LNCAP (cell line): ENCODE measurements at regions not wholly inside any gene's neighbourhood (a gene's known extent, or its start where the extent isn't known, plus 50 kb on each side); places are given as distances from the start of the nearest gene placed in this dataset.

Source experiments
- CTCF ChIP-seq: fragments of 450-650 bp; IDR thresholded peaks from 2 replicates; pipeline ENCODE4 v1.5.1; 2017; ENCODE audit warnings: mild to moderate bottlenecking

DNA sequence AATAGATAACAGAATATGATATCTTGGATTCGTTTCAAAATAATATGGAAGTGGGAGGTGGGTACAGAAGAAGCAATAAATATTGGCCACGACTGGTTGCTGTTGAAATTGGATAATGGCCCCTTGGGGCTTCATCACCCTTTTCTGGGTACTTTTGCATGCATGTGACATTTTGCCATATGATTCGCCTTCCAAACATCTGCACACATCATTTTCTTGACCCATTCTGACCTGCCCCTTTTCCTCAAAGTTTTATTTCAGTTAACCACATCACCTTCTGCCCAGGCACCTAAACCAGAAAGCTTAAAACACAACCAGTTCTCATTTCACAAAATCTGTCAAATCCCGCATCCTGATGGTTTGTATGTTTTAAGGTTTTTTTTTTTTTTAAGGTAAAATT lies 116.7 kb upstream of the AGAP1 start:
- no peak for TF ChIP-seq CTCF

DNA sequence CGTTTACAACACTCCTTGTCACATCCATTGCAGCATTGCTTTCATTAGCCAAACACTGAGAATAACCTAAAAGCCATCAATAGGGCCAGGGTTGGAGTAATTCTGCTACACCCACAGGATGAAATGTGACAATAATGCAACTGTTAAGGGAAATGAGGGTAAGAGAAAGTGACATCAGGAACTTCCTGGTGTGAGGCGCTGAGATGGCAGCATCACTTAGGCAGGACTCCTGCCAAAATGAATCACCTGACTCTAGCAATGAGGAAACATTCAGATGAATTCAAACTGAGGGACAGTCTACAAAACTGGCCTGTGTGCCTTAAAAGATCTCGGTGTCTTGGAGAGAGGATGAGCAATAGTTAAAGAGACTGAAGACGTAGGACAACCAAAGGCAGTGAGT lies 115.6 kb upstream of the AGAP1 start:
- no peak for TF ChIP-seq CTCF

GRCh38 chr2:235378944-235379343 lies 114.9 kb upstream of the AGAP1 start:
- TF ChIP-seq CTCF = no peak

DNA sequence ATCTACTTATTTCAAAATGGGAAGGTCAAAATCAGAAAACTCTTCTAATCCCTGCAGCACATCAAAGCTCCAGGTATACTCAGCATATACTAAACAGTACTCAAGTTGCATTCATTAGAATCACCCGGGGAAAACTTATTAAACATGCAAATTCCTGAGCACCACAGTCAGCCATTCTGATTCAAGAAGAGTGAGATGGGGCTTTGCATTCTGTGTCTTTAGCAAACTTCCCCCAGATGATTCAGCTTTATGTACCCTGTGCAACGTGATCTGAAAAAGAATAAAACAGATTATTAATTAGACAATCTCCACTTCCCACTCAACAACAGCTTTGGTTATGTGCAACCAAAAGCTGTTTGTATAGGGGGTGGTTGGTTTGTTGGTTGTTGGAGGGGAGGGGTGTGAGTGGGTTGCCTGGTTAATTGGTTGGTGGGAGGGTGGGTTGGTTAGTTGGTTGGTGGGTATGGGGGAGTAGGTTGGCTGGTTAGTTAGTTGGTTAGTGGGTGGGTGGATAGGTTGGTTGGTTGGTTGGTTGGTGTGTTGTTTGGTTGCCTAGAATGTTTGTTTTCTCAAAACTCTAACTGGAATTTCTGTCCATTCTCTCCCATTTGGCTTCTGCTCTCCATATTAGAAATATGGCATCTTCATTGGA lies 112.5 kb upstream of the AGAP1 start:
- no peak for TF ChIP-seq CTCF

DNA sequence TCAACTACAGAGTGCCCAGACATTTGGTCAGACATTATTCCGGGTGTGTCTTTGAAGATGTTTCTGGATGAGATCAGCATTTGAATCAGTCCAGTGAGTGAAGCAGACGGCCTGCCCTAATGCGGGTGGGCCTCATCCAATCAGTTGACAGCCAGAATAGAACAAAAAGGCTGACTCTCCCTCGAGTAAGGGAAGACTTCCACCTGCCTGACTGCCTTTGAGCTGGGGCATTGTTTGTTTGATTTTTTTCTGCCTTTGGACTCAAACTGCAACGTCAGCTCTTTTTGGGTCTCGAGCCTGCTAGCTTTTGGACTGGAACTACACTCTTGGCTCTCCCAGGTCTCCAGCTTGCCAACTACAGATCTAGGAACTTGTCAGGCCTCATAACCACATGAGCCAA lies 111.7 kb upstream of the AGAP1 start:
- TF ChIP-seq CTCF = no peak

DNA sequence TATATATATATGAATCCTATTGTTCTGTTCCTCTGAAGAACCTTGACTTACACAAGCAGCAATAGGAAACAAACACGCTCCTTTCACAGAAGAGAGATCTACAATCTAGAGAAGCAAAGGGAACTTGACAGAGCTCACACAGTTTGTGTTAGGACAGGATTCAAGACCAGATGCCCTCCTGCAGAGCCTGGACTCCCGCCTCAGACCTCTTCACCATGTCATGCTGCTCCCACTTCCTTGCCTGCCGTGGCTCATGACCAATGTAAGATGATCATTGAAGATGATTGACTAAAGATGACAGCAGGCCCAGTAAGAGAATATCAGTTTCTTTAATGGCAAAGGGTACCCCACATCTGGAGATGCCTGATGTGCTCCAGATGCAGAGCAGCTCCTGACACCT lies 111.2 kb upstream of the AGAP1 start:
- no peak for TF ChIP-seq CTCF

DNA sequence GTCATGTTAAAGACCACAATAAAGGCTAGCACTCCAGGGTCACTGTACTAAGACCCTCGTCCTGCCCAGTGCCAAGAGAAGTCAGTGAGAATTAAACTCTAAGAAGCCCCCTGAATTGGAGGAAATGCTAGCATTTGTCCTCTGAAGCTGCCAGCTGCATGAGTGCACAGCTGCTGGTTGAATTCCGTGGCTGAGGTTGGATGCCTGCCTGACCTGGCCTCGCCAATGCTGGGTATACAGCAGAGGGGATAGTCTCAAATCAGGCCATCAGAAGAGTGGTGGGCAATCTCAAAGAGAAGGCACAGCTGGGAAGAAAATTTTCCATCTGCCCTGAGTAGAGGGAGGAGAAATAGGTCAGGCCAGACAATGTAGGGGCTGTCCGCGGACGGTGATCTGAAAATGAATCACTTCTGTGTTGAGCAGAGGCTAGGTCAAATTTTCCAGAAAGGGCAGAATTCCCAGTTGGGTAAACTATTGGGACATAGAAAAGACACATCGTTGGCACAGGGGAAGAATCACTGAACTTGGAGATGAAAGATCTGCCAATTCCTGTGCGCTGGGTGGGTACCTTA lies 110.5 kb upstream of the AGAP1 start:
- TF ChIP-seq CTCF = no peak

- TF ChIP-seq CTCF = no peak
Observed at GRCh38 chr2:235384624-235385023, 109.2 kb upstream of the AGAP1 start.
